Left ventricle myocardium inferior (tissue), 1 donor: ENCODE measurements at regions not wholly inside any gene's neighbourhood (a gene's known extent, or its start where the extent isn't known, plus 50 kb on each side); places are given as distances from the start of the nearest gene placed in this dataset.

Experiments used
- DNase-seq: peaks from one replicate; pipeline ENCODE4 v3.0.0-alpha.2; 2020
- H3K27ac ChIP-seq: fragments of 200-600 bp; replicated peaks from 2 replicates; pipeline ENCODE4 v1.8.0; 2021
- H3K27me3 ChIP-seq: fragments of 200-600 bp; 2 replicates; pipeline ENCODE4 v1.8.0; 2021; ENCODE audit warnings: low read depth
- H3K36me3 ChIP-seq: fragments of 200-600 bp; 2 replicates; pipeline ENCODE4 v1.8.0; 2021
- H3K4me1 ChIP-seq: fragments of 200-600 bp; 2 replicates; pipeline ENCODE4 v1.8.0; 2021
- H3K4me3 ChIP-seq: fragments of 200-600 bp; 2 replicates; pipeline ENCODE4 v1.8.0; 2021; ENCODE audit warnings: mild to moderate bottlenecking, moderate library complexity
- H3K9me3 ChIP-seq: fragments of 200-600 bp; replicated peaks from 2 replicates; pipeline ENCODE4 v1.8.0; 2021
- intact Hi-C: fragments of 100-400 bp; cut with micrococcal nuclease; formaldehyde crosslinking; loops from one replicate; pipeline ENCODE4 v1.11.0; 2022
- TF ChIP-seq, protein P1 (sequence below): fragments of 200-600 bp; IDR thresholded peaks from 2 replicates; pipeline ENCODE4 v1.8.0; 2021; ENCODE audit warnings: antibody characterized with exemption, mild to moderate bottlenecking, borderline replicate concordance
- donor health status: DM: no; HTN: yes; CAD: no; lungs with severe emphysema.

DNA sequence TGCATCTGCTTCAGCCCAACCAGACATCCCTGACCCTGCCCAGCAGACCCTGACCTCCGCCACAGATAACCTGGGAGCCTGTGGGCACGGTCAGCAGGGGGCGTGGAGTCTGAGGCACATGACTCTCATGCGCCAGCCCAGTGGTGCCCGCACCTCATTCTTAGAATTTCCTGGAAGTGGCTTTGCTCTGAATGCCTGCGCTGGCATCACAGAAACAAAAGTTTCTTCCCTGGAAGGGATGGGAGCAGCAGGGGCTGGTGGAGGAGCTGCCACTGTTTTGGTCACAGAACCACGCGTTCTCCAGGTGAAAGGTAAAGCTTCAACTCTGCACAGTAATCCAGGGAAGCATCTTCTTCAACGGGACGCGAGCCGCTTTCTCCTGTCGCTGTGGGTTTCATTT lies 67.9 kb upstream of the DUSP22 start:
- intact Hi-C loops = no loop called here
- TF ChIP-seq, protein P1, sequence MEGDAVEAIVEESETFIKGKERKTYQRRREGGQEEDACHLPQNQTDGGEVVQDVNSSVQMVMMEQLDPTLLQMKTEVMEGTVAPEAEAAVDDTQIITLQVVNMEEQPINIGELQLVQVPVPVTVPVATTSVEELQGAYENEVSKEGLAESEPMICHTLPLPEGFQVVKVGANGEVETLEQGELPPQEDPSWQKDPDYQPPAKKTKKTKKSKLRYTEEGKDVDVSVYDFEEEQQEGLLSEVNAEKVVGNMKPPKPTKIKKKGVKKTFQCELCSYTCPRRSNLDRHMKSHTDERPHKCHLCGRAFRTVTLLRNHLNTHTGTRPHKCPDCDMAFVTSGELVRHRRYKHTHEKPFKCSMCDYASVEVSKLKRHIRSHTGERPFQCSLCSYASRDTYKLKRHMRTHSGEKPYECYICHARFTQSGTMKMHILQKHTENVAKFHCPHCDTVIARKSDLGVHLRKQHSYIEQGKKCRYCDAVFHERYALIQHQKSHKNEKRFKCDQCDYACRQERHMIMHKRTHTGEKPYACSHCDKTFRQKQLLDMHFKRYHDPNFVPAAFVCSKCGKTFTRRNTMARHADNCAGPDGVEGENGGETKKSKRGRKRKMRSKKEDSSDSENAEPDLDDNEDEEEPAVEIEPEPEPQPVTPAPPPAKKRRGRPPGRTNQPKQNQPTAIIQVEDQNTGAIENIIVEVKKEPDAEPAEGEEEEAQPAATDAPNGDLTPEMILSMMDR = no peak
- no peak overlapping the region for H3K27ac ChIP-seq
- H3K36me3 ChIP-seq = no peaks in the 10 kb centered on the region
- no peak for DNase-seq
- H3K9me3 ChIP-seq = no peaks in the 10 kb centered on the region
- H3K4me3 ChIP-seq = no peak overlapping the region
- peaks cover 21% of the 10 kb centered on the region for H3K27me3 ChIP-seq
- H3K4me1 ChIP-seq = peaks cover 10% of the 10 kb centered on the region

DNA sequence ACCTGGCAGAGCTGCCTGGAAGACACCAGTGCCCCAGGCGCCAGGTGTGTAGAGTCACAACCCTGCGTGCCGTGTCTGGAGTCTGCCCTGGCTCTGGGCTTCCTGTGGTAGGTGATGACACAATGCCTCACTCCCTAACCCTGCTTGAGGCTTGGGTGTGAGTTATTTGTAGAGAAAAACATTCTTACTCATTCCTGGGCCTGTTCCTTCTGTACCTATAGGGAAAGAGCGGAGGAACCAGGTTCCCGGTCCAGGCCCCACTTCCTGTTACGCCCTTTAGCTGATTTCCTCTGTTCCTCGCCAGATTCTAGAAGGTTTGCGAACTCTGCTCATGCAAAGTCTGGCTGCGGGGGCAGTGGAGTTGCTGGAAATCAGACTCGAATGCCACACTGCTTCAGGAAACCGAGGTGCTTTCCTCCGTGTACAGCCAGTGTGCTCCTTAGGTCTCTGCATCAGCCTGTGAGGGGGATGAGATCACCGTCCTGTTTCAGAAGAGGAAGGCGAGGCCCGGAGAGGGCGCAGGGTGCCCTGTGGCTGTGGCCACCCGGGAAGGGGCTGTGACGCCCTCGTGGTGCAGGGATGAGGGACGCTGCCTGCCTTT lies 67.1 kb upstream of the DUSP22 start:
- intact Hi-C loops = no loop called here
- H3K36me3 ChIP-seq = no peaks in the 10 kb centered on the region
- peaks cover 10% of the 10 kb centered on the region for H3K4me1 ChIP-seq
- H3K27ac ChIP-seq = no peak overlapping the region
- DNase-seq = no peak
- peaks cover 19% of the 10 kb centered on the region for H3K27me3 ChIP-seq
- peak overlapping the region; percentile 25 for H3K4me3 ChIP-seq
- H3K9me3 ChIP-seq = no peaks in the 10 kb centered on the region
- TF ChIP-seq, protein P1 = no peak

DNA sequence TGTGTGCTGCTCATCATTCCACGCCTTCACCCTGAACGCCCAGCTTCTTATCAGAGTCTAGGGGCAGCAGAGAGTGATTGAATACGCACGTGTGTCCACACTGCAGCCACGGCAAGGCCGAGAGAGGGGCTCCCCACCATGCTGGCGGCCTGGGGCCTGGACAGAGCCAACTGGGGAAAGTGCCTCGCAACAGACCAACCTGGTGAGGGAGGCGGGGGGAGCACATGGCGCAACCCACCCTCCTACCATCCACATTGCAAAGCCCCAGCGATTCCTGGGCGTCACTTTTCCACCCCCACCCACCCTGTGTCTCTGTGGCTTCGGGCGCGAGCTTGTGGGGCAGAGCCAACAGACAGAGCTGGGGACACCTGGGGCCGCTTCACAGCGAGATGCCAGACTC lies 66.4 kb upstream of the DUSP22 start:
- Histone ChIP-seq H3K27ac (no peak overlapping the region), H3K9me3 (no peaks in the 10 kb centered on the region), H3K4me1 (peaks cover 10% of the 10 kb centered on the region), H3K27me3 (peaks cover 19% of the 10 kb centered on the region), H3K36me3 (no peaks in the 10 kb centered on the region), H3K4me3 (no peak overlapping the region)
- intact Hi-C loops = no loop called here
- DNase-seq = no peak
- TF ChIP-seq, protein P1 = no peak

DNA sequence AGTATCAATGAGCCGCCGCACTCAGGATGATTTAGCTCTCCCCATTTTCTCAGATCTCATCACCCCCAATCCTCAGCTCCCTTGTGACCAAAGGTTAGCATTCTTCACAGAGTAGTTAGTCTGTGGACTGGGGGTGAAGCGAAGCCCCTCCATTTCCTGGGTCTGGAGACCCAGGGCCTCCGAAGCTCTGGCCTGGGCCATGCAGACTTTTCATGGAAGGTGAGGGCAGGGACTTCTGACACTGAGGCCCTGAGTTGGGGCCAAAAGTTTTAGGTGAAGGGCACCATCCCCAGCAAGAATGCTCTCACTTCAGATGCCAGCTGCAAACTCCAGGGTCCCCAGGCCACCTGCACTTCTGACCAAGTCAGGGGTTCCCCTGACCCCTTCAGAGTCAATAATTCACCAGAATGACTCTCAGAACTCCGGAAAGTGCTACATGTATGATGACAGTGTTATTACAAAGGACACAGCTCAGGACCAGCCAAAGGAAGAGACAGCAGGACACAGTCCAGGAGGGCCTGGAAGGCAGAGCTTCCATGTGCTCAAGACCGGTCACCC lies 65.7 kb upstream of the DUSP22 start:
- Histone ChIP-seq H3K36me3 (no peaks in the 10 kb centered on the region), H3K4me1 (peaks cover 10% of the 10 kb centered on the region), H3K9me3 (no peaks in the 10 kb centered on the region), H3K27ac (no peak overlapping the region), H3K4me3 (no peak overlapping the region), H3K27me3 (peaks cover 17% of the 10 kb centered on the region)
- intact Hi-C loops = no loop called here
- TF ChIP-seq, protein P1 = no peak
- no peak for DNase-seq

DNA sequence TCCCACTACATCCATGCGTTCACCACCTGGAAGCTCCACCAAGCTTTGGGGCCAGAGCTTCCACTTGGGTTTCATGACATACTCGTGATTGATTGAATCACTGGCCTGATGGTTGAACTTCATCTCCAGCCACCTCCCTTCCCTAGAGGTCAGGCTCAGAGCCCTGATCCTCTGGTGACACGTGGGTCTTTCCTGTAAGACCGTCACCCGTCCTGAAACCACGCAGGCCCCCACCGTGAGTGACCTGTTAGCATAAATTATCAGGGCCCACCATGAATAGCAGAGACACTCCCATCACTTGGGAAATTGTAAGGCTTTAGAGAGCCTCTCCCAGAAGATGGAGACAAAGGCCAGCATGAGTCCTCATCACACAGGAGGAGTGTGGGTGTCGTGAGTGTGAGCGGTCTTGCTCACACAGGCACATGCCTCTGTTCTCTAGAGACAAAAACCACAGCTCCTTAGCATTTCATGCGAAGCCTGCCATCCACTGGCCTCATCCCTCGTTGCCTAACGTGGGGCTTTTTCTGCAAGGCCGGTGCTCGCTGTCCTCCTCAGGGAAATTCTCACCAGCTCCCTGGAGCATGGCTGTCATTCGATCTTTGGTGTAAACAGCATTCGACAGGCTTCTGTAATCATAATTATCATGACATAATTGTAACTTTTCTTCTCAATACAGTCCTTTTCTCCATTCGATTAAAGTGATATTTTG lies 65.1 kb upstream of the DUSP22 start:
- Histone ChIP-seq H3K27me3 (peaks cover 11% of the 10 kb centered on the region), H3K4me1 (peaks cover 10% of the 10 kb centered on the region), H3K27ac (no peak overlapping the region), H3K4me3 (no peak overlapping the region), H3K9me3 (no peaks in the 10 kb centered on the region), H3K36me3 (no peaks in the 10 kb centered on the region)
- DNase-seq = no peak
- intact Hi-C loops = no loop called here
- TF ChIP-seq, protein P1 = peak; percentile 27
